ENCODE measurements at regions not wholly inside any gene's neighbourhood (a gene's known extent, or its start where the extent isn't known, plus 50 kb on each side); places are given as distances from the start of the nearest gene placed in this dataset.

- peaks cover 2% of the 10 kb centered on the region for H3K27me3 Mint-ChIP-seq (ENCODE audit: low read depth, unreplicated experiment)
These were observed 102.6 kb upstream of the TLE4 start for GRCh38 chr9:79469164-79469563.

GRCh38 chr9:79470954-79471353 lies 100.8 kb upstream of the TLE4 start:
- peaks cover 2% of the 10 kb centered on the region for H3K27me3 Mint-ChIP-seq (ENCODE audit: low read depth, unreplicated experiment)
- Histone ChIP-seq H3K4me3 (ENCODE audit: insufficient read depth, low read depth, low read length) (no peak overlapping the region), H3K36me3 (ENCODE audit: insufficient read depth, low read length) (no peaks in the 10 kb centered on the region), H2AFZ (ENCODE audit: low read depth, low read length) (no peak overlapping the region), H3K9me3 (ENCODE audit: insufficient read depth, low read depth, low read length) (no peaks in the 10 kb centered on the region), H3K4me2 (ENCODE audit: low read length) (no peak overlapping the region), H3K27ac (ENCODE audit: low read depth, low read length) (no peak overlapping the region), H3K9ac (ENCODE audit: low read length) (no peak overlapping the region), H4K20me1 (ENCODE audit: insufficient read depth, low read length) (no peaks in the 10 kb centered on the region), H3K27me3 (ENCODE audit: insufficient read depth, low read length) (no peaks in the 10 kb centered on the region), H3K4me1 (ENCODE audit: insufficient read depth, low read length) (no peaks in the 10 kb centered on the region), H3K79me2 (ENCODE audit: insufficient read depth, low read length) (no peaks in the 10 kb centered on the region)
- H3K4me1 Mint-ChIP-seq (ENCODE audit: low read depth, unreplicated experiment), result no peaks in the 10 kb centered on the region
- TF ChIP-seq EZH2 (IDR thresholded peaks at IDR 0.05; ENCODE audit: insufficient read depth, low read length) (no peak), CTCF (IDR thresholded peaks at IDR 0.05; ENCODE audit: insufficient read depth, low read depth, low read length) (no peak)
- H3K9me3 Mint-ChIP-seq (ENCODE audit: unreplicated experiment), result no peaks in the 10 kb centered on the region
- H3K36me3 Mint-ChIP-seq (ENCODE audit: low read depth, unreplicated experiment), result no peaks in the 10 kb centered on the region
- no peak overlapping the region for H3K4me3 Mint-ChIP-seq (ENCODE audit: unreplicated experiment)
- DNase-seq (ENCODE audit: low read depth) (no peak), FAIRE-seq (no peak)
- no peak overlapping the region for H3K27ac Mint-ChIP-seq (ENCODE audit: unreplicated experiment)

More at GRCh38 chr9:79469164-79469563, 102.6 kb upstream of the TLE4 start:
- H3K27ac ChIP-seq (ENCODE audit: low read depth, low read length), result no peak overlapping the region
- TF ChIP-seq CTCF (IDR thresholded peaks at IDR 0.05; ENCODE audit: insufficient read depth, low read depth, low read length), result no peak
- no peak for TF ChIP-seq EZH2 (IDR thresholded peaks at IDR 0.05; ENCODE audit: insufficient read depth, low read length)
- Mint-ChIP-seq H3K4me3 (ENCODE audit: unreplicated experiment) (no peak overlapping the region), H3K36me3 (ENCODE audit: low read depth, unreplicated experiment) (no peaks in the 10 kb centered on the region), H3K9me3 (ENCODE audit: unreplicated experiment) (no peaks in the 10 kb centered on the region), H3K4me1 (ENCODE audit: low read depth, unreplicated experiment) (no peaks in the 10 kb centered on the region), H3K27ac (ENCODE audit: unreplicated experiment) (no peak overlapping the region)
- FAIRE-seq, result no peak
- H3K4me2 ChIP-seq (ENCODE audit: low read length), result no peak overlapping the region
- no peaks in the 10 kb centered on the region for H3K79me2 ChIP-seq (ENCODE audit: insufficient read depth, low read length)
- H4K20me1 ChIP-seq (ENCODE audit: insufficient read depth, low read length), result no peaks in the 10 kb centered on the region
- no peak overlapping the region for H3K4me3 ChIP-seq (ENCODE audit: insufficient read depth, low read depth, low read length)
- no peaks in the 10 kb centered on the region for H3K4me1 ChIP-seq (ENCODE audit: insufficient read depth, low read length)
- H3K36me3 ChIP-seq (ENCODE audit: insufficient read depth, low read length), result no peaks in the 10 kb centered on the region
- DNase-seq (ENCODE audit: low read depth), result no peak
- H3K9me3 ChIP-seq (ENCODE audit: insufficient read depth, low read depth, low read length), result no peaks in the 10 kb centered on the region
- H3K9ac ChIP-seq (ENCODE audit: low read length), result no peak overlapping the region
- H3K27me3 ChIP-seq (ENCODE audit: insufficient read depth, low read length), result no peaks in the 10 kb centered on the region
- H2AFZ ChIP-seq (ENCODE audit: low read depth, low read length), result no peak overlapping the region

- Histone ChIP-seq H3K9me3 (ENCODE audit: insufficient read depth, low read depth, low read length) (no peaks in the 10 kb centered on the region), H3K36me3 (ENCODE audit: insufficient read depth, low read length) (no peaks in the 10 kb centered on the region), H4K20me1 (ENCODE audit: insufficient read depth, low read length) (no peaks in the 10 kb centered on the region), H3K4me2 (ENCODE audit: low read length) (no peak overlapping the region), H3K27ac (ENCODE audit: low read depth, low read length) (no peak overlapping the region), H3K4me3 (ENCODE audit: insufficient read depth, low read depth, low read length) (no peak overlapping the region), H3K4me1 (ENCODE audit: insufficient read depth, low read length) (no peaks in the 10 kb centered on the region), H3K79me2 (ENCODE audit: insufficient read depth, low read length) (no peaks in the 10 kb centered on the region), H3K27me3 (ENCODE audit: insufficient read depth, low read length) (no peaks in the 10 kb centered on the region), H3K9ac (ENCODE audit: low read length) (no peak overlapping the region), H2AFZ (ENCODE audit: low read depth, low read length) (no peak overlapping the region)
- H3K27ac Mint-ChIP-seq (ENCODE audit: unreplicated experiment), result no peak overlapping the region
- TF ChIP-seq CTCF (IDR thresholded peaks at IDR 0.05; ENCODE audit: insufficient read depth, low read depth, low read length) (peak; percentile 6), EZH2 (IDR thresholded peaks at IDR 0.05; ENCODE audit: insufficient read depth, low read length) (no peak)
- H3K9me3 Mint-ChIP-seq (ENCODE audit: unreplicated experiment), result no peaks in the 10 kb centered on the region
- no peaks in the 10 kb centered on the region for H3K4me1 Mint-ChIP-seq (ENCODE audit: low read depth, unreplicated experiment)
- no peaks in the 10 kb centered on the region for H3K36me3 Mint-ChIP-seq (ENCODE audit: low read depth, unreplicated experiment)
- H3K4me3 Mint-ChIP-seq (ENCODE audit: unreplicated experiment), result no peak overlapping the region
- peaks cover 2% of the 10 kb centered on the region for H3K27me3 Mint-ChIP-seq (ENCODE audit: low read depth, unreplicated experiment)
- DNase-seq (ENCODE audit: low read depth) (no peak), FAIRE-seq (no peak)
These were observed 99.9 kb upstream of the TLE4 start for GRCh38 chr9:79471580-79472543.

Data from astrocyte (in vitro differentiated cells and primary cell).